Gastroesophageal sphincter (tissue), 3 donors: ENCODE measurements at regions not wholly inside any gene's neighbourhood (a gene's known extent, or its start where the extent isn't known, plus 50 kb on each side); places are given as distances from the start of the nearest gene placed in this dataset.

Source experiments
- EP300 ChIP-seq: sonication (generic); formaldehyde crosslinking; IDR thresholded peaks from one replicate; pipeline ENCODE4 v1.6.1; 2017; ENCODE audit warnings: antibody characterized with exemption, mild to moderate bottlenecking
- POLR2A ChIP-seq, 2 donors: fragments of 450-650 bp; IDR thresholded peaks; one replicate each; pipeline ENCODE4 v1.6.1; 2017; ENCODE audit warnings: antibody characterized with exemption in 2 of 2, mild to moderate bottlenecking in 2 of 2, moderate library complexity in 1 of 2
- POLR2AphosphoS5 ChIP-seq: sonication (generic); formaldehyde crosslinking; IDR thresholded peaks from one replicate; pipeline ENCODE4 v1.6.1; 2017; ENCODE audit warnings: antibody characterized with exemption
- TF ChIP-seq, protein P1 (sequence below), 4 experiments: fragments of 200-600 bp in 2 of 4; fragments of 450-650 bp in 2 of 4; sonication (generic) in 1 of 4; IDR thresholded peaks; one replicate each; pipeline ENCODE4 v1.5.1; 2017 to 2019; ENCODE audit warnings: antibody characterized with exemption in 4 of 4, mild to moderate bottlenecking in 2 of 4, moderate library complexity in 2 of 4

DNA sequence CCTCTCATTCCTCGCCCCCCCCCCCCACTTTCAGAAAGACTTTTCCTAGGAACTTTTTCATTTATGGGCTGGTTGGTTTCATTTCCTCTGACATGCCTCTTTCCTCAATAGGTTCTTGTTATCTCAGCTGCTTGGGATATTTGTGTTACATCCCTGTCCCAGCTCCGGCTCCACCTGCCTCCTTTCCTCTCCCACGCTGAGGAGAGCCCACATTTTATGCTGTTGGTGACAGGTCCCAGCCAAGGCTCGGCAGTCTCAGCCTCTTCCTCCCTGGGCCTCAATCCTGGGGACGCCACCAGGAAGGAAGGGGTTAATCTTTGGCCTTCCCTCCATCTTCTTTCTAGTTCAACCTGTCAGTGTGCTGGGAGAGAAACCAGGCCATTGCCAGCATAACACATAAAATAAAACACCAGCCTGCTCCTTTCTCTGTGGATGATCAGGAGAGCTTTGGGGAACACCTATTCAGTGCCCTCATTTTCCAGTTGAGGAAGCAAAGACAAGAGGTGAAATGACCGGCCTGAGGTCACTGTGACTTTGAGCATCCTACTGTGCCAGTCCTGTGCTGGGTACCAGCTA, 216.9 kb upstream of the TNP1 start:
- TF ChIP-seq POLR2A (IDR thresholded peaks at IDR 0.05) (no peak), POLR2AphosphoS5 (no peak), EP300 (no peak)
- TF ChIP-seq, protein P1, sequence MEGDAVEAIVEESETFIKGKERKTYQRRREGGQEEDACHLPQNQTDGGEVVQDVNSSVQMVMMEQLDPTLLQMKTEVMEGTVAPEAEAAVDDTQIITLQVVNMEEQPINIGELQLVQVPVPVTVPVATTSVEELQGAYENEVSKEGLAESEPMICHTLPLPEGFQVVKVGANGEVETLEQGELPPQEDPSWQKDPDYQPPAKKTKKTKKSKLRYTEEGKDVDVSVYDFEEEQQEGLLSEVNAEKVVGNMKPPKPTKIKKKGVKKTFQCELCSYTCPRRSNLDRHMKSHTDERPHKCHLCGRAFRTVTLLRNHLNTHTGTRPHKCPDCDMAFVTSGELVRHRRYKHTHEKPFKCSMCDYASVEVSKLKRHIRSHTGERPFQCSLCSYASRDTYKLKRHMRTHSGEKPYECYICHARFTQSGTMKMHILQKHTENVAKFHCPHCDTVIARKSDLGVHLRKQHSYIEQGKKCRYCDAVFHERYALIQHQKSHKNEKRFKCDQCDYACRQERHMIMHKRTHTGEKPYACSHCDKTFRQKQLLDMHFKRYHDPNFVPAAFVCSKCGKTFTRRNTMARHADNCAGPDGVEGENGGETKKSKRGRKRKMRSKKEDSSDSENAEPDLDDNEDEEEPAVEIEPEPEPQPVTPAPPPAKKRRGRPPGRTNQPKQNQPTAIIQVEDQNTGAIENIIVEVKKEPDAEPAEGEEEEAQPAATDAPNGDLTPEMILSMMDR (IDR thresholded peaks at IDR 0.05): no peak
